Neural progenitor cell (in vitro differentiated cells): ENCODE measurements at regions not wholly inside any gene's neighbourhood (a gene's known extent, or its start where the extent isn't known, plus 50 kb on each side); places are given as distances from the start of the nearest gene placed in this dataset.

Source experiments
- EZH2 ChIP-seq: fragments of 200-600 bp; sonication (generic); IDR thresholded peaks from 2 replicates; pipeline ENCODE4 v1.6.1; 2017; ENCODE audit warnings: antibody characterized with exemption, mild to moderate bottlenecking, moderate library complexity
- TF ChIP-seq, protein P1 (sequence below): fragments of 200-600 bp; sonication (generic); IDR thresholded peaks from 2 replicates; pipeline ENCODE4 v1.5.1; 2017; ENCODE audit warnings: antibody characterized with exemption, mild to moderate bottlenecking

DNA sequence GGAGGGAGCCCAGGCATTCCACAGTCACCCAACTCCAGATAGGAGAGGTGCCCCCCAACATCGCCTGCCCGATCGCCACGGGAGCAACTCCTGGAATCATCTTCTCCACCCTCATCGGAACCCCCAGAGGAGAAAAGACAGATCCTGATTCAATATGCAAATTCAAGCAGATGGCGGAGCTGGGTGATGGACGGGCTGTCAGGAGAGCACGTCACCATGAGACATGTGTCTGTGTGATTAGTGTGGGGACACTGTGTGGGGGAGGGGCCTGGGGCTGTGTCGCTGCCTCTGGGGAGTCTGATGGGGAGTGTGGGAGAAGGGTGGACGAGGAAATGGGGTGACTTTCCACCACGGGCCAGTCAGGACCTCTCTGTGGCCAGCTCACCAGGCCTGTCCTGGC, 90.2 kb upstream of the CSF3R start:
- TF ChIP-seq EZH2: no peak
- TF ChIP-seq, protein P1, sequence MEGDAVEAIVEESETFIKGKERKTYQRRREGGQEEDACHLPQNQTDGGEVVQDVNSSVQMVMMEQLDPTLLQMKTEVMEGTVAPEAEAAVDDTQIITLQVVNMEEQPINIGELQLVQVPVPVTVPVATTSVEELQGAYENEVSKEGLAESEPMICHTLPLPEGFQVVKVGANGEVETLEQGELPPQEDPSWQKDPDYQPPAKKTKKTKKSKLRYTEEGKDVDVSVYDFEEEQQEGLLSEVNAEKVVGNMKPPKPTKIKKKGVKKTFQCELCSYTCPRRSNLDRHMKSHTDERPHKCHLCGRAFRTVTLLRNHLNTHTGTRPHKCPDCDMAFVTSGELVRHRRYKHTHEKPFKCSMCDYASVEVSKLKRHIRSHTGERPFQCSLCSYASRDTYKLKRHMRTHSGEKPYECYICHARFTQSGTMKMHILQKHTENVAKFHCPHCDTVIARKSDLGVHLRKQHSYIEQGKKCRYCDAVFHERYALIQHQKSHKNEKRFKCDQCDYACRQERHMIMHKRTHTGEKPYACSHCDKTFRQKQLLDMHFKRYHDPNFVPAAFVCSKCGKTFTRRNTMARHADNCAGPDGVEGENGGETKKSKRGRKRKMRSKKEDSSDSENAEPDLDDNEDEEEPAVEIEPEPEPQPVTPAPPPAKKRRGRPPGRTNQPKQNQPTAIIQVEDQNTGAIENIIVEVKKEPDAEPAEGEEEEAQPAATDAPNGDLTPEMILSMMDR: no peak
